DOHH2 (cell line): ENCODE measurements at regions not wholly inside any gene's neighbourhood (a gene's known extent, or its start where the extent isn't known, plus 50 kb on each side); places are given as distances from the start of the nearest gene placed in this dataset.

ENCODE experiments used
- CTCF ChIP-seq: fragments of 200-600 bp; sonication (generic); IDR thresholded peaks from one replicate; pipeline ENCODE4 v1.5.1; 2014; ENCODE audit warnings: antibody characterized with exemption, mild to moderate bottlenecking, low read depth, low read length; ENCODE audit not compliant: poor library complexity, severe bottlenecking
- EZH2phosphoT487 ChIP-seq: fragments of 200-600 bp; sonication (generic); IDR thresholded peaks from 2 replicates; pipeline ENCODE4 v1.6.1; 2017; ENCODE audit warnings: borderline replicate concordance, mild to moderate bottlenecking, antibody characterized with exemption, low read length, moderate library complexity, mixed read lengths

GRCh38 chr15:91632981-91633380 lies 220.5 kb upstream of the SLCO3A1 start:
- no peak for TF ChIP-seq CTCF
- TF ChIP-seq EZH2phosphoT487: no peak
